ENCODE measurements at regions not wholly inside any gene's neighbourhood (a gene's known extent, or its start where the extent isn't known, plus 50 kb on each side); places are given as distances from the start of the nearest gene placed in this dataset.
A peak's percentile ranks its signal among the peaks of the same experiment; 100 is the strongest.

DNA sequence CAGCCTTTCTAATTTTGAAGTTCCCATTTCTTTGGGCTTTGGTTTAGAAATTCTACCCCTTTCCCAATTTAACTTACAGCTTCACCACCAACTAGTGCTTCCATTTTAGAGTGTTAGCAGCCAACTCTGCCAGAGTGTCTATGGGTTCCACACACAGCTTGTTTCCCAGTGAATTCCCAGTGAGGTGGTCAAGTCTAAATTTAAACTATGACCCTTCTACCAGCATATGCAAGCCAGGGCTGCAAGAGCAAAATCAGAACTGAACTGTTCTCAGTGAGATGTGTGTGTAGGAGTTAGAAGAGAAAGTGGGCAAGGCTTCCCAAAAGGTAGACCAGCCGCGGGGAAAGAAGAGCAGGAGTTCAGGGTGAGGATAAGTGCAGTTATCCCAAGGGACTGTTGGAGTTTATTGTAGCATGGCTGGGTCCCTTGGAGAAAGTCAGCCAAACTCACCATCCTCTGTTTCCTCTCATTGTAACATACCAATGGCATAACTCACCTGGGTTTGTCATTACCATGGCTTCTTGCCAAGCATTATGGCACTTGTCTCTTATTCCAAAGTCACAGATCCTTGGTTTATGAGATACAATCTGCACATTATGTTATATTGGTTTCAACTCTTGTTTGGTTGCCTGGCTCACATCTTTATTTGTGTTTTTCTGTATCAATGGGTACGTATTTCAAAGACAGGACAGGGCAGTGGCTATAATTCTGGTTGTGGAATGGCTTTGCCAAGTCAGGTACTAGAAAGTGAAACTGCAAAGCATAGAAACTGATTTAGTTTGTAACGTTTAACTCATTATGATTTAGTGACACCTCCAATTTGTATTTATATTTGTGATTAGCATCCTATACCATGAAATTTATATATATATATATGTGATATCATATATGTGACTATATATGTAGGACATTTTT is 130.2 kb upstream of the UMPS start:
- Mint-ChIP-seq H3K27me3 (peaks cover 25% of the 10 kb centered on the region), H3K9me3 (no peaks in the 10 kb centered on the region), H3K27ac (no peak overlapping the region), H3K4me1 (no peaks in the 10 kb centered on the region), H3K36me3 (ENCODE audit: low read depth) (no peaks in the 10 kb centered on the region), H3K4me3 (no peak overlapping the region)
- intact Hi-C loops (cut with micrococcal nuclease), result no loop called here
- DNase-seq, result no peak

DNA sequence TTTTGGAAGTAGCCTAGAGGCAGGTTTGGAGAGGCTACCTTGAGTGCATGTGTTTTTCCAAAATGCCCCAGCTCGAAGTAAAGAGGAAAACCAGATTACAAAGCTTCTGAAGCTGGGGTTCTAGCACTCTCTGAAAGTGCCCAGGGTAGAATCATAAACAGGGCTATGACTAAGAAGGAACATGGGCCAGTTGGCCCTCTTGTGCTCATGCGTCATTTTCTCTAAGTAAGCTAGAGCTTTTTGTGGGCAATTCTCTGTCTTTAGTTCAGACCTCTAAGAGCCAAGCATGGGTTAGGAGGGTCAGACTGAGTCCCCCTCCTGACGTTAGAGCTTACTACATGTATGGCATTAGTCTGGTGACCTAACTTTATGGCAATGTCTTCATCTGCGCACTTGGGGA is 129.5 kb upstream of the UMPS start:
- H3K27ac Mint-ChIP-seq, result no peak overlapping the region
- H3K36me3 Mint-ChIP-seq (ENCODE audit: low read depth), result no peaks in the 10 kb centered on the region
- no peaks in the 10 kb centered on the region for H3K4me1 Mint-ChIP-seq
- DNase-seq, result no peak
- peaks cover 23% of the 10 kb centered on the region for H3K27me3 Mint-ChIP-seq
- intact Hi-C loops (cut with micrococcal nuclease), result no loop called here
- H3K9me3 Mint-ChIP-seq, result no peaks in the 10 kb centered on the region
- H3K4me3 Mint-ChIP-seq, result no peak overlapping the region

DNA sequence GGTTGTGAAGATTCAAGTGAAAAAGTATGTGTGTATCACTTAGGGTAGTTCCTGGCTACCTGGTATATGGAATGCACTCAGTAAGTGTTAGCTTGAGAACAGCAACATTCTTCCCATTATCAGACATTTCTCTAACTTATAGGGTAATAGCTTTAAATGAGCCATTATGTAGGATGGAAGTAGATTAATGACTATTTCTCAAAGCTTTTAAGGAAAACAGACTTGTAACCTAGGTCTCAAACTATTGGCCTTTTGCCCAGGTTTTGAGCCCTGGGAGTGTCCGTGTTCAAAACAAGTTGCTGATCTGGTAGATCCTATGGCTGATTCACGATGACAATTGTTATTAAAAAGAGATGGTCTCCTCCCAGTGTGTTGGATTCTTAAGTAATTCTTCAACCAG is 129.1 kb upstream of the UMPS start:
- H3K27ac Mint-ChIP-seq, result no peak overlapping the region
- DNase-seq, result no peak
- H3K4me3 Mint-ChIP-seq, result no peak overlapping the region
- H3K27me3 Mint-ChIP-seq, result peaks cover 22% of the 10 kb centered on the region
- no peaks in the 10 kb centered on the region for H3K4me1 Mint-ChIP-seq
- H3K9me3 Mint-ChIP-seq, result no peaks in the 10 kb centered on the region
- no peaks in the 10 kb centered on the region for H3K36me3 Mint-ChIP-seq (ENCODE audit: low read depth)
- intact Hi-C loops (cut with micrococcal nuclease), result no loop called here

DNA sequence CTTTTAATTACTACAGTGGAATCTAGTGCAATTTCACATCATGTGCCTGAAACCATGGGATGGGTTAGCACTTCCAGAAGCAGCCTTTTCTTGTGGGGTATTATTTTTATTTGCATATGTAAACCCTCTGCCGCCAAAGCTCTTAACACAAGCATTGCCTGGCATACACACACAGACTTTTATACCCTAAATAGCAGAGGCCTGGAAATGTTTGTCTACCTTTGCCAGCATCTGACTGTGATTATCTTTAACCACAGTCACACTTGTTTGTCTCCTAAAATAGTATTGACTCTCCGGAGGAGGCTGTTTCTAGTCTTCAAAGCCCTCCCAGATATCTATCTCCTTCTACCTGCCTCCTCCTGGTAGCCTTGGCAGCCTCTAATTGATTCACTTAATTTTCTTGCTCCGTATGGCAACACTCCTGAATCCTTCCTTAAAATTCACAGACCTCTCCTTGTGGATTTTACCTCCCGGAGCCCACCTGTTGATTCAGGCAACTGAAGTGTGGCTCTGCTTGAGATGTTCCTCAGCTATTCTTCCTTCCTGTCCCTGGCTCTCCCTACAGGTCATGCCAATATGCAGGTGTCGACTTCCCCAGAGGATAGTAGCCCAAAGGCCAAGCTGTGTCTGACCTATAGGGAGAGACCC is 127.1 kb upstream of the UMPS start:
- intact Hi-C loops (cut with micrococcal nuclease), result no loop called here

DNA sequence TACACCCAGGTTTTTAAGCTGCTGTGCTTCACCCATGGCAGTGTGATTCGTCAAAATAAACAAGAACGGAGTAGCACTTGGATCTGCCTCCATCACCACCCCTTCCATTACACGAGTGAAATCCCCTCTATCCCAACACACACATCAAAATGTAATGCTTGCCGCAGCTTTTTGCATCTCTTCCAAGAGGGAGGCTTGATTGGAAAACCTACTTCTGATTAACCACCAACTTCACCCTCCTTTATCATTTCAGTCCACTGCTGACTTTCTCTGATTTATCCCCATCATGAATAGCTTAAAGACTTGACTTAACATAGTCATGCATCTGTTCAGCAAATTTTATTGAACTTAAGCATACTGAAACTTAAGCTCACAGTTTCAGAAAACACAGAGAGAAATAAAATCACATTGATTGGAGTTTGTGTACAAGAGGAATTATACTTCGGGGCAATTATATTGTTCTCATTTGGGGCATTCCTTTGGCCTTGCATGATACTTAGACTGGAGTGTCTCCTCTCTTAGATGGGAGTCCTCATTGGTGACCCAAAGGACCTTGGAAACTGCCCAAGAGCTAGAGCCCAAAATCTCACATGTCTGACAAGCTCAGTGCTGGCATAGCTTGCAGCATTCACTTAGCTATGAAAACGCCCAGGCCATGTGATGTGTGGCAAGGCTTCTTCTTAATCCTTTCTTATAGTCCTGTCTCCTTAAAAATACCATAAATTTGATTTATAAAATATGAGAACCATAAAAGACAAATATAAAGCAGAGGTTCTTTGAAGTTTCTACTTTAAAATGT is 124.3 kb upstream of the UMPS start:
- peaks cover 29% of the 10 kb centered on the region for H3K27me3 Mint-ChIP-seq

More for the DNA sequence above, 127.1 kb upstream of the UMPS start:
- Mint-ChIP-seq H3K4me3 (no peak overlapping the region), H3K4me1 (no peaks in the 10 kb centered on the region), H3K9me3 (no peaks in the 10 kb centered on the region), H3K27me3 (peaks cover 24% of the 10 kb centered on the region), H3K36me3 (ENCODE audit: low read depth) (no peaks in the 10 kb centered on the region), H3K27ac (no peak overlapping the region)
- DNase-seq, result no peak

DNA sequence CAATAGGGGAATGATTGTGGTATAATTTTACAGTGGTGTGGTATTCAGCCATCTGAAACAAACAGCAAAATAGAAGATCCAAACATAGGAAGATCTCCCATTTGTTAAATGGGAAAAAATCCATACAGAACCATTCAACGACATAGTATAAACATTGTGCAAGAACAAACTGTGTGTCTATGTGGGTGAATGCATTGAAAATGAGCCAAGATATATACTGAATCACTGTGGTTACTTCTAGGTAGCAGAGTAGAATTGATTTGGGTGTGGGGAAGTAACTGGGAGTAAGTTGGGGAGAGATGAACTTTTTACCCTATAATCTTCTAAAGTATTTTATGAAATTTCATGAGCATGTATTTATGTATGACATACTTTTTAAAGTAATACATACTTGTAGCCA is 123.1 kb upstream of the UMPS start:
- H3K27me3 Mint-ChIP-seq, result peaks cover 29% of the 10 kb centered on the region
- DNase-seq, result no peak
- intact Hi-C loops (cut with micrococcal nuclease), result no loop called here
- no peak overlapping the region for H3K4me3 Mint-ChIP-seq
- H3K36me3 Mint-ChIP-seq (ENCODE audit: low read depth), result no peaks in the 10 kb centered on the region
- no peak overlapping the region for H3K27ac Mint-ChIP-seq
- H3K4me1 Mint-ChIP-seq, result no peaks in the 10 kb centered on the region
- H3K9me3 Mint-ChIP-seq, result no peaks in the 10 kb centered on the region

More for the DNA sequence above, 124.3 kb upstream of the UMPS start:
- no peaks in the 10 kb centered on the region for H3K36me3 Mint-ChIP-seq (ENCODE audit: low read depth)
- H3K4me3 Mint-ChIP-seq, result no peak overlapping the region
- no peak for DNase-seq
- intact Hi-C loops (cut with micrococcal nuclease), result no loop called here
- H3K27ac Mint-ChIP-seq, result no peak overlapping the region
- H3K4me1 Mint-ChIP-seq, result no peaks in the 10 kb centered on the region
- no peaks in the 10 kb centered on the region for H3K9me3 Mint-ChIP-seq

DNA sequence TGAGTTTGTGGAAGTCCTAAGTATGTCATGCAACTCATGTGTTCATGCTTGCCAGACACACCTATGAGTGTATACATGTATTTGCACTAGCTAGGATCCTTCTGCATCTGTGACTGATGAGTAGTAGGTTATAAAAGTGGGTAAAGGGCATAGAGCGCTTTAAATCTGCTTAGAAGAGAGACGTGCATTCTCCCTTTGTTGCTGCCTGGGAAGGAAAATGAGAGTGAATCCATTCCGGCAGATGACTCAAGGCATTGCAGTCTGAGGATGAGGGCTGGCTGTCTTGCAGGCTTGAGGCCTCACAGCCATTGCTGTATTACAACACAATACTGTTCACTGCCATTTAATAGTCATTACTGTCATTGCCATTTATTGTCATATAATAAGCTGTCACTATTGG is 120.8 kb upstream of the UMPS start:
- Mint-ChIP-seq H3K4me1 (no peaks in the 10 kb centered on the region), H3K27ac (no peak overlapping the region), H3K36me3 (ENCODE audit: low read depth) (no peaks in the 10 kb centered on the region), H3K9me3 (no peaks in the 10 kb centered on the region), H3K27me3 (peaks cover 15% of the 10 kb centered on the region), H3K4me3 (no peak overlapping the region)
- no peak for DNase-seq
- intact Hi-C loops (cut with micrococcal nuclease), result no loop called here

DNA sequence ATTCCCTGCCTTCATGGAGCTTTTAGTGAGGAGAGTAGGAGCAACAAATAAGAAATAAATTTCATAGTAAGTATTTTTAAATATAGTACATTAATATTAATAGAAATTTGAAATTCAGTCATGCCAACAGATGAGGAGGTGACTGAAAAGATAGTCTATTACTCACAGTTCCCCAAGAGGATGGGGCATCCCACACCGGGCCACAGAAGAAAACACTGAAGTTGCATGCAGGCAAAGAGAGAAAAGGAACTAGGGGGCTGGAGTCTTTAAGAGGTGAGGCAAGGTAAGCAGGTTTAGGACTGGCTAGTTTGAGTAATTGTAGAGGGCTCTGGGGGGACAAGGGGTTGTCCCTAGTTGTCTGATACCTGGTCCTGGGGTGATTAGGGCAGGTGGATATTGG is 120.1 kb upstream of the UMPS start:
- Mint-ChIP-seq H3K9me3 (no peaks in the 10 kb centered on the region), H3K4me1 (no peaks in the 10 kb centered on the region), H3K4me3 (no peak overlapping the region), H3K27me3 (peaks cover 19% of the 10 kb centered on the region), H3K36me3 (ENCODE audit: low read depth) (no peaks in the 10 kb centered on the region), H3K27ac (no peak overlapping the region)
- intact Hi-C loops (cut with micrococcal nuclease), result no loop called here
- DNase-seq, result no peak

DNA sequence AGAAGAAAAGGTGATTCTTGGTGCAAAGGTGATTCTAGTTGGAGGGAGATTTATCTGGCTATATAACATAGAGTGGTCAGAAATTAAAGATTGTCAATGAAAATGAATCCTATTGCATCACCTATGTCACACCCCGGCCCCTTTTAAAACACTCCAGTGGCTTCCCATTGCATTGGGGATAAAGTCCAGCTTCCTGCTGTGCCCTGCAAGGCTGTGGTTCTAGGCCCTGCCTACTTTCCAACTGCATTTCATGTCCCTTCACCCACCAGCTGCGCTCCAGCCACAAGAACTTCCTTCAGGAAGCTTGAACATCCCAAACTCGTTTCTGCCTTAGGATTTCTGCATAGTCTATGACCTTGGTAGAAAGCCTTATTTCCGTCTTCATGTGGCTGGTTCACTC is 118.7 kb upstream of the UMPS start:
- Mint-ChIP-seq H3K9me3 (no peaks in the 10 kb centered on the region), H3K36me3 (ENCODE audit: low read depth) (no peaks in the 10 kb centered on the region), H3K4me1 (peaks cover 3% of the 10 kb centered on the region), H3K4me3 (no peak overlapping the region), H3K27ac (no peak overlapping the region), H3K27me3 (peaks cover 22% of the 10 kb centered on the region)
- no peak for DNase-seq
- intact Hi-C loops (cut with micrococcal nuclease), result no loop called here

DNA sequence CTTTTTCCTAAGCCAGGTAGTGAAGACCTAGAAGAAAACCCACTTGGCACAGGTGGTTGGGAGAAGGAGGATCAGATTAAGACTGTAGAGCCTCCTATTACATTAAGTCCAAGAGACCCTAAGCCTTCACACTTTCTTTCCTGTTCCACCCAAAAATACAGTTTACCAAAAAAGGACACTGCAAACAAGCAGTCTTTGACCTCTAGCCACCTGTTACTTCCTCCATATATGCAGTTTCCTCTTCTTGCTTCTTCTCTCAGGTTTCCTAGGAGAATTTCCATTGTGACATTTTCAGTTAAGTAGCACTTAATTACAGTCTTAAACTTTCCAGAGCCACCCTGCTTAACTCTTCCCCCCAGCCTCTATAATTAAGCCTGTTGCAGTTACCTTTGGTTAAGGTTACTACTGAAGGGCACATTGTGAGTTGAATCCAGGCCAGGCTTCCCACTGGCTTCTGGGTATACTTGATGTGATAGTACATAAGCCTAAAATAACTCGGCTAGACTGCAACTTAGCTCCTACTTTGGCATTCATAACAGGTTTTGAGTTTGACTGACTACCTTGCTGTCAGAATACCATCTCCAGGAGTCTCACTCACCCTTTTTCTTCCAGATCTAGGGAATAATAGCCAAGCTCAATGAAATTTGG is 114.2 kb upstream of the UMPS start:
- DNase-seq, result no peak
- H3K4me3 Mint-ChIP-seq, result no peak overlapping the region
- no peak overlapping the region for H3K27ac Mint-ChIP-seq
- H3K27me3 Mint-ChIP-seq, result peaks cover 13% of the 10 kb centered on the region
- no peaks in the 10 kb centered on the region for H3K9me3 Mint-ChIP-seq
- intact Hi-C loops (cut with micrococcal nuclease), result no loop called here
- no peaks in the 10 kb centered on the region for H3K36me3 Mint-ChIP-seq (ENCODE audit: low read depth)
- H3K4me1 Mint-ChIP-seq, result peaks cover 14% of the 10 kb centered on the region

DNA sequence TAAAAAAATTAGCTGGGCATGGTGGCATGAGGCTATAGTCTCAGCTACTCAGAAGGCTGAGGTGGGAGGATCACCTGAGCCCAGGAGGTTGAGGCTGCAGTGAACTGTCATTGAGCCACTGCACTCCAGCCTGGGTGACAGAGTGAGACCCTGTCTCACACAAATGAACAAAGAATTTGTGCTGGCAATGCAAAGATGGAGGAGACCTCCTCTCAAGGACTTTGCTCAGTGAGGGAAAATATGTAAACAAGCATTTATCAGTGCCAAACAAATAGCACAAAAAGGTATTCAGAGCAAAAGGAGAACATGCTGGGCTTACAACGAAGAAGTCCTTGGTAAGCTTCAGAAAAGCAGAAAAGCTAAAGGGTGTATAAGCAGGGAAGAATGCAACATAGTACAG is 113.1 kb upstream of the UMPS start:
- H3K4me1 Mint-ChIP-seq, result peaks cover 20% of the 10 kb centered on the region
- no peak for DNase-seq
- H3K4me3 Mint-ChIP-seq, result no peak overlapping the region
- H3K27me3 Mint-ChIP-seq, result peaks cover 12% of the 10 kb centered on the region
- H3K36me3 Mint-ChIP-seq (ENCODE audit: low read depth), result no peaks in the 10 kb centered on the region
- intact Hi-C loops (cut with micrococcal nuclease), result no loop called here
- H3K27ac Mint-ChIP-seq, result no peak overlapping the region
- no peaks in the 10 kb centered on the region for H3K9me3 Mint-ChIP-seq

DNA sequence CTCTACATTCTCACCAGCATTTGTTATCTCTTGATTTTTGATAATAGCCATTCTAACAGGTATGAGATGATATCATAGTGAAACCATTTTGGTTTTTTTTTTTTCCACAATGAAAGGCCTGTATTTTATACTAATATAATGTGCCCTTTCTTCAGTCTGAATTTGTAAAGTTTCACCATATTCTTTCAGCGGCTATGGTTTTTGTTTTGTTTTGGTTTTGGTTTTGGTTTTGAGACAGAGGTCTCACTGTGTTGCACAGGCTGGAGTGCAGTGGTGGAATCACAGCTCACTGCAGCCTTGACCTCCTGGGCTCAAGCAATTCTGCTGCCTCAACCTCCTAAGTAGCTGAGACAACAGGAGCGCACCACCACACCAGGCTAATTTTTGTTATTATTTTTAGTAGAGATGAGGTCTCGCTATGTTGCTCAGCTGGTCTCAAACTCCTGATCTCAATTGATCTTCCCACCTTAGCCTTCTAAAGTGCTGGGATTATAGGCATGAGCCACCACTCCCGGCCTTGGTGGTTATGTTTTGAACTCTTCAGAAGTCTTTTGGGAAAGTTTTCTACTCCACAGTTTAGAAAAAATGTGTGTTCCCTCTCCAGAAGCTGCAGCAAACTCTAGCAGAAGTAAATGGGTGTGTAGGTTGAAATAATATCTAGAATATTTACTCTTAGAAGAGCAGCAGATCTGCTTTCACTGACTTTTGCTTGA is 110.2 kb upstream of the UMPS start:
- peak; percentile 64 for DNase-seq
- Mint-ChIP-seq H3K4me1 (peaks cover 24% of the 10 kb centered on the region), H3K36me3 (ENCODE audit: low read depth) (no peaks in the 10 kb centered on the region), H3K27me3 (peaks cover 13% of the 10 kb centered on the region), H3K4me3 (peak overlapping the region; percentile 62), H3K9me3 (no peaks in the 10 kb centered on the region), H3K27ac (peak overlapping the region; percentile 62)
- intact Hi-C loops (cut with micrococcal nuclease), result loop anchor here (2.0 to 10.0 kb wide), 3 partner anchors 19 to 65 kb away; no protein-coding TSS in a partner anchor

DNA sequence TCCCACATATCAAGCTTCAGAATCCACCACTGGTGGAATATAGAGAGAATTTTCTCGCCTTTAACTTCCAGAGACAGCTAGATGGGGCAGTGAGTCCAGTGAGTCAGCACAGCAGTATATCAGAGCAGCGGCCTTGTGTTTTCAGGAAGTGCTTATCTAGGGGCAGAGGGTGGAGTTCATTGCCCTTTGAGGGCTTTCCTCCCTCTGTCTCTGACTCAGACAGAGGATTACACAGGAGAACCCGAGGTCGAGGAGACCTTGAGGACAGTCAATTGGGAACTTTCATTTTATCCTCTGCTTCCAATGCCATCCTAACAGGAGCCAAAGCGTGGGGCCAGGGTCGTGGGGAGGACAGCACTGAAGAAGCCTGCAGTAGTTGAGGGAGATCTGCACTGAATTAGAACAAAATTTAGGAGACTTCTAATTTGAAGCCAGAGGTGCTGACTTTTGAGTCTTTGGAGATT is 109.6 kb upstream of the UMPS start:
- intact Hi-C loops (cut with micrococcal nuclease), result loop anchor here (2.0 to 10.0 kb wide), 3 partner anchors 18 to 64 kb away; no protein-coding TSS in a partner anchor
- Mint-ChIP-seq H3K36me3 (ENCODE audit: low read depth) (no peaks in the 10 kb centered on the region), H3K27ac (peak overlapping the region; percentile 52), H3K27me3 (peaks cover 11% of the 10 kb centered on the region), H3K4me1 (peaks cover 24% of the 10 kb centered on the region), H3K9me3 (no peaks in the 10 kb centered on the region), H3K4me3 (peak overlapping the region; percentile 57)
- peak; percentile 74 for DNase-seq

Measured in activated CD4-positive, alpha-beta T cell treated with anti-CD3 and anti-CD28 coated beads, Interleukin-2, amount 10 ng/mL, durations not matched to agents 24 days and 14 days (primary cell).